Epithelial cell of proximal tubule (primary cell): ENCODE measurements at regions not wholly inside any gene's neighbourhood (a gene's known extent, or its start where the extent isn't known, plus 50 kb on each side); places are given as distances from the start of the nearest gene placed in this dataset.

Experiments
- DNase-seq: peaks from one replicate; pipeline ENCODE4 v3.0.0-alpha.2; 2011; ENCODE audit warnings: low read depth
- H3K4me3 ChIP-seq: 2 replicates; pipeline ENCODE4 v1.5.1; 2011; ENCODE audit warnings: low read depth, mild to moderate bottlenecking, low read length
- TF ChIP-seq, protein P1 (sequence below): conservative IDR thresholded peaks from 2 replicates; pipeline ENCODE4 v1.5.1; 2012; ENCODE audit warnings: low read depth, mild to moderate bottlenecking, low read length

DNA sequence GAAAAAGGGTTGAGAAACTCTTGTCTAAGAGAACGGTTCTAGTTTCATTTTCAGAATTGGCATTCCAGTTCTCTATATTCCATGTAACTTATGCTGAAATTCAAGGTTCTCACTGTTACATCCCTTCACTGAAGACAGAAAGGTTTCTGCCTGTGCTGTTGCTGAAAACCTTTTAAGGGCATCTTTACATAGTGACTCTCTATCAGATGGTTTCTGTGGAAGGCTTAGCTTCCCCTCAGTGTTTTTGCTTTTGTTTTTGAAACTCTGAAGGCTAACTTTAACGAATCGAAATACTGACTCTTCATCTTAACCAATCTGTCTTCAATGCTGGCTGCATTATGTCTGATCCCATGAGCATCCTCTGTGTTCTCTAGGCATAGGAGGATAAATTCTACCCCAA is 1286.2 kb upstream of the EYS start:
- H3K4me3 ChIP-seq, result no peak overlapping the region
- TF ChIP-seq, protein P1, sequence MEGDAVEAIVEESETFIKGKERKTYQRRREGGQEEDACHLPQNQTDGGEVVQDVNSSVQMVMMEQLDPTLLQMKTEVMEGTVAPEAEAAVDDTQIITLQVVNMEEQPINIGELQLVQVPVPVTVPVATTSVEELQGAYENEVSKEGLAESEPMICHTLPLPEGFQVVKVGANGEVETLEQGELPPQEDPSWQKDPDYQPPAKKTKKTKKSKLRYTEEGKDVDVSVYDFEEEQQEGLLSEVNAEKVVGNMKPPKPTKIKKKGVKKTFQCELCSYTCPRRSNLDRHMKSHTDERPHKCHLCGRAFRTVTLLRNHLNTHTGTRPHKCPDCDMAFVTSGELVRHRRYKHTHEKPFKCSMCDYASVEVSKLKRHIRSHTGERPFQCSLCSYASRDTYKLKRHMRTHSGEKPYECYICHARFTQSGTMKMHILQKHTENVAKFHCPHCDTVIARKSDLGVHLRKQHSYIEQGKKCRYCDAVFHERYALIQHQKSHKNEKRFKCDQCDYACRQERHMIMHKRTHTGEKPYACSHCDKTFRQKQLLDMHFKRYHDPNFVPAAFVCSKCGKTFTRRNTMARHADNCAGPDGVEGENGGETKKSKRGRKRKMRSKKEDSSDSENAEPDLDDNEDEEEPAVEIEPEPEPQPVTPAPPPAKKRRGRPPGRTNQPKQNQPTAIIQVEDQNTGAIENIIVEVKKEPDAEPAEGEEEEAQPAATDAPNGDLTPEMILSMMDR, result no peak
- DNase-seq, result no peak

DNA sequence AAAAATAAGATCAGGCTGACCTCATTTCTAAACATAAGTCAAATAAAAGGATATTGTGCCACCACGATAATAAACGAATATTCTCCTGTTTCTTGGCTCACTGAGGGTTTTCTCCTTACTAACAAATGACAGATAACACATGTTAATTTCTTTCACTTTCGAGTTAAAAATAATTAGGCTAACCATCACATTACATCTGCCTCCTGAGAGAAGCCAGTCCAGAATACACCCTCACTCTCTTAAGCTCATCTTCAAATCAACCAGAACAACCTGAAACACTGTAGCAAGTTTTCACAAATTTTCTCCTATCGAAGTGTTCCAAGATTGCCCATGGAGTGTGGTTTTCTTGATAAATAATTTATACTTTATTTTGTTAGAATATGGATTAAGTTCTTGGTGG is 1285.6 kb upstream of the EYS start:
- DNase-seq, result no peak
- TF ChIP-seq, protein P1, result no peak

DNA sequence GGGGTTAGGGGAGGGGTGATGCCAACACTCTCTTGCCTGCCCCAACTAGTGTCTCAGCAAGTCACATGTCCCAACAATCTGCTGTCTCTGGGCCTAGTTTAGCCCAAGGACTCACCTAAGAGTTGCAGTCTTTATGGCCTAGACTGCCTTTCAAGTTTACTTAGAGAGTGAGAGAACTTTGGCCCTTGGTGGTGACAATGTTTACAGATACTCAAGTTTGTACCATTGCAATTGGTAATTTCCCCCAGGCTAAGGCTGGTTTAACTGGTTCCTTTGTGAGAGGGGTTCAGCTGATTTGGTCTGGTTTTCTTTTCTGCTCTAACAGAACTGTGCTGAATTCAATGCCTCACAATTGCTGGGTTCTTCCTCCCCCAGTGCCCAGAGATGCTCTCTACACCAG is 1279.9 kb upstream of the EYS start:
- no peak overlapping the region for H3K4me3 ChIP-seq
- DNase-seq, result no peak
- TF ChIP-seq, protein P1, result no peak

More for the DNA sequence above, 1285.6 kb upstream of the EYS start:
- no peak overlapping the region for H3K4me3 ChIP-seq

DNA sequence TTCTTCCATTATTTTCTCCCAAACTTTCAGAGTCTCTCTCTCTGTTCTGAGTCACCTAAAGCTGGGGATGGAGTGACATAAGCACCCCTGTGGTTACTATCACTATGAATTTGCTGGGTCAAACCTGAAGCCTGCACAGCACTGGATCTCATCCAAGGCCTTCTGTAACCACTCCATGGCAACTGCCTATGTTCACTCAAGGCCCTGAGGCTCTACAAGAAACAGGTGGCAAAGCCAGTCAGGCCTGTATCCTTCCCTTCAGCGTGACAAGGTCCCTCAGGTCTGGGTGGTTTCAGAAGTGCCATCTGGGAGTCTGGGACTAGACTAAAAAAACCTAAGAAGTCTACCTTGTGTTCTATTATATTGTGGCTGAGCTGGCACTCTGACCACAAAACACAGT is 1278.8 kb upstream of the EYS start:
- H3K4me3 ChIP-seq, result no peak overlapping the region
- DNase-seq, result no peak
- TF ChIP-seq, protein P1, result no peak

DNA sequence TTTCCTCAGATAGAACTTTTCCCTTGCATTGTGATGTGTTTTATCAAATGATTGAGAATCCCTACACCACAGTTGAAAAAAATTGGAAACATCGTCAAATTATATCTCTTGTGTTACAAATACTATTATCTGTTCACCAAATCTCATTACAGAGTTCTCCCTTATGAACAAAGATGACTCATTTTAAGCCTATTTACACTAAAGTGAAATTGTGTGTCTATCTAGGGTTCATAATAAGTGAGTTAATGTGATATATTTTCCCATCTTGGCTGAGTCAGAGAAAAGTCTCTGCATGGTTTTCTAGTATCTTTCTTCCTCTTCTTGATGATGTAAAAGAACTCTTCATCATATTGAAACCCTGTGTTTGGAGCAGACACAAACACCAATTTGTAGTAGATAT is 1263.3 kb upstream of the EYS start:
- no peak overlapping the region for H3K4me3 ChIP-seq
- no peak for DNase-seq
- TF ChIP-seq, protein P1, result no peak

DNA sequence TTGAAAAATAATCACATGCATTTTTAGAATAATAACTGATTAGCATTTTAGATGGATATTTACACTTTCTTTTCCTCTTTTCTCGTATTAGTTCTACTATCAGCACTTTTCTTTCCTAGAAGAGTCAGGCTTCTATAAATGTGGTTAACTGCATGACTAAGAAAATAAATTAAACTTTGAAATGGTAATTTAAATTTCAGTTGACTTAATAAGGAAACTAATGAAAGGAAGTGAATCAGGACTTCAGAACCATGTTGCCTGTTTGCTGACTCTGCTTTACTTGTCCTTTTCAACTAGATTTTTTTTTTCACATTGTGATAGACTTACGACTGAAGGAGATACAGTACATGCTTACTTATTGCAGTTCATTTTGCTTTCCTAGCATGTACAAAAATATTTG is 1258.2 kb upstream of the EYS start:
- TF ChIP-seq, protein P1, result no peak
- H3K4me3 ChIP-seq, result no peak overlapping the region
- no peak for DNase-seq

DNA sequence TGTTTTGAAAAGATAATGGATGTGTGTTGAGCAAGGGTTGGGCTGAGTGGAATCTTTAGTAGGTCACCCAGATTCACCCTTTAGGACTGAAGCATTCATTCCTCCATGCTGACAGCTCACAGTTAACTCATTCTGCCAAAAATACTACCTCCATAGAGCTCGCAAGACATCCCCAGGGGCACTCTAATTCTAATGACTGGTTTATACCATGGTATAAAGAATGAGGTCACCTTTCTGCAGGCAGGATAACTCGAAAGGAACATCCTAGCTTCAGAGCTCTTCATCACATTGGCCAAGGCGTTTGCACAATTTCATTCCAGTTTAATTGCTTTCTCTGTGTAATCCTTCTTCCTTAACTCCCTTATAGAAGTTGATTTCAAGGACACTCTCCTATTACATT is 1257.2 kb upstream of the EYS start:
- no peak overlapping the region for H3K4me3 ChIP-seq
- DNase-seq, result no peak
- TF ChIP-seq, protein P1, result no peak
